GM23338 (cell line): ENCODE measurements at regions not wholly inside any gene's neighbourhood (a gene's known extent, or its start where the extent isn't known, plus 50 kb on each side); places are given as distances from the start of the nearest gene placed in this dataset.
A peak's percentile ranks its signal among the peaks of the same experiment; 100 is the strongest.

Experiments used
- ATAC-seq: fragments of 200-7000 bp; cut with Tn5 transposase; 3 replicates; pipeline ENCODE4 v1.9.1; 2020
- DNase-seq: peaks from one replicate; pipeline ENCODE4 v3.0.0-alpha.2; 2015; ENCODE audit warnings: low spot score
- H2AFZ ChIP-seq: fragments of 200-600 bp; sonication (generic); 2 replicates; pipeline ENCODE4 v1.8.0; 2016; ENCODE audit warnings: antibody characterized with exemption, mild to moderate bottlenecking, moderate library complexity
- H3F3A ChIP-seq: fragments of 200-600 bp; sonication (generic); replicated peaks from 2 replicates; pipeline ENCODE4 v1.8.0; 2017; ENCODE audit warnings: antibody characterized with exemption, mixed run types, low read depth
- H3K27ac ChIP-seq: fragments of 200-600 bp; sonication (generic); 2 replicates; pipeline ENCODE4 v1.6.1; 2016; ENCODE audit warnings: low read depth
- H3K27me3 ChIP-seq: fragments of 200-600 bp; sonication (generic); 2 replicates; pipeline ENCODE4 v1.8.0; 2016; ENCODE audit warnings: mild to moderate bottlenecking, mixed run types, moderate library complexity; ENCODE audit not compliant: insufficient read depth
- H3K36me3 ChIP-seq: fragments of 200-600 bp; sonication (generic); 2 replicates; pipeline ENCODE4 v1.8.0; 2016; ENCODE audit warnings: mild to moderate bottlenecking; ENCODE audit not compliant: insufficient read depth
- H3K4me1 ChIP-seq: fragments of 200-600 bp; sonication (generic); 2 replicates; pipeline ENCODE4 v1.8.0; 2016; ENCODE audit warnings: mild to moderate bottlenecking, moderate library complexity; ENCODE audit not compliant: insufficient read depth
- H3K4me2 ChIP-seq: fragments of 200-600 bp; sonication (generic); 2 replicates; pipeline ENCODE4 v1.7.1; 2017; ENCODE audit warnings: mixed run types
- H3K4me3 ChIP-seq: fragments of 200-600 bp; sonication (generic); 2 replicates; pipeline ENCODE4 v1.6.1; 2016; ENCODE audit warnings: mixed run types
- H3K79me2 ChIP-seq: fragments of 200-600 bp; sonication (generic); replicated peaks from 2 replicates; pipeline ENCODE4 v1.8.0; 2017; ENCODE audit warnings: mild to moderate bottlenecking; ENCODE audit not compliant: insufficient read depth
- H3K9me2 ChIP-seq: fragments of 200-600 bp; sonication (generic); 2 replicates; pipeline ENCODE4 v1.8.0; 2017; ENCODE audit not compliant: insufficient read depth
- H4K20me1 ChIP-seq: fragments of 200-600 bp; sonication (generic); replicated peaks from 2 replicates; pipeline ENCODE4 v1.8.0; 2017; ENCODE audit warnings: mild to moderate bottlenecking; ENCODE audit not compliant: insufficient read depth
- H3K27ac Mint-ChIP-seq: 2 replicates; pipeline ENCODE4 v1.8.0; 2020; ENCODE audit warnings: inconsistent platforms, mild to moderate bottlenecking, moderate library complexity, mixed read lengths
- H3K27me3 Mint-ChIP-seq: 3 replicates; pipeline ENCODE4 v1.8.0; 2022; ENCODE audit warnings: low read depth, mild to moderate bottlenecking, moderate library complexity, mixed read lengths, inconsistent platforms; ENCODE audit not compliant: insufficient read depth, poor library complexity
- H3K36me3 Mint-ChIP-seq: 3 replicates; pipeline ENCODE4 v1.8.0; 2021; ENCODE audit warnings: low read depth, mild to moderate bottlenecking, inconsistent platforms, moderate library complexity, mixed read lengths
- H3K4me1 Mint-ChIP-seq: 3 replicates; pipeline ENCODE4 v1.8.0; 2020; ENCODE audit warnings: mild to moderate bottlenecking, inconsistent platforms, mixed read lengths
- H3K4me3 Mint-ChIP-seq: 3 replicates; pipeline ENCODE4 v1.8.0; 2021; ENCODE audit warnings: moderate library complexity, mild to moderate bottlenecking, inconsistent platforms, mixed read lengths
- H3K9me3 Mint-ChIP-seq: 3 replicates; pipeline ENCODE4 v1.8.0; 2020; ENCODE audit warnings: moderate library complexity, mild to moderate bottlenecking, inconsistent platforms, mixed read lengths
- CTCF ChIP-seq, 2 experiments: fragments of 200-600 bp in 1 of 2; sonication (generic) in 1 of 2; conservative IDR thresholded peaks; 2 replicates each; pipeline versions ENCODE4 v1.5.1 to v1.6.1; 2016 to 2017; ENCODE audit warnings: antibody characterized with exemption in 2 of 2, low read depth in 2 of 2, mild to moderate bottlenecking in 2 of 2, moderate library complexity in 1 of 2
- EZH2 ChIP-seq: fragments of 200-600 bp; sonication (generic); IDR thresholded peaks from one replicate; pipeline ENCODE4 v1.8.0; 2017; ENCODE audit warnings: antibody characterized with exemption, mild to moderate bottlenecking, low read depth; ENCODE audit not compliant: unreplicated experiment
- NANOG ChIP-seq: IDR thresholded peaks from 2 replicates; pipeline ENCODE4 v1.6.1; 2016; ENCODE audit warnings: antibody characterized with exemption, borderline replicate concordance
- REST ChIP-seq: IDR thresholded peaks from one replicate; pipeline ENCODE4 v1.6.1; 2018; ENCODE audit warnings: antibody characterized with exemption; ENCODE audit not compliant: unreplicated experiment
- ZNF331 ChIP-seq: fragments of 250-450 bp; sonication (Bioruptor Pico); IDR thresholded peaks from 2 replicates; pipeline ENCODE4 v1.5.0; 2020; ENCODE audit warnings: low read depth, mild to moderate bottlenecking, moderate library complexity
- TF ChIP-seq, protein P1 (sequence below): fragments of 250-450 bp; sonication (Bioruptor Pico); IDR thresholded peaks from 2 replicates; pipeline ENCODE4 v1.5.0; 2020; ENCODE audit warnings: mild to moderate bottlenecking, moderate library complexity

DNA sequence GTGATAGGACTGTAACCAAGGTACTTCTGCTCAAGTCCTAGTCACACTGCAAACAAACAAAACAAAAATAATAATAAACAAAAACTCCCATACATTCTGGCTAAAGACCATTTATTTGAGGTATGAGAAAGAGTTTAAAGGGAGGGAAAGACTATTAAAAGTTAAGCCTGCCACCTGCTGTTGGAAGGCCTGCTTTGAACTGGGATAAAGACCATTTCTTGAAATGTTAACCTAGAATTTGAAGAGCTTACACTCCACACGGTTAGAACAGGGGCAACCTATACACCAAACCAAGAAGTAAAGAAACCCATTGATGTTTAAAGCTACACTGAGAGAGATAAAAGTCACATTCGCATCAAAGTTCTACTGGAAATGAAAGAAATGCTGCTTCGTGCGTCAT lies 548.7 kb upstream of the DIPK2B start:
- peaks cover 6% of the 10 kb centered on the region for H3K27me3 Mint-ChIP-seq
- peaks cover 5% of the 10 kb centered on the region; the same call in 1 of the 2 replicates for H3K36me3 ChIP-seq
- H3K27me3 ChIP-seq: no peaks in the 10 kb centered on the region
- H3K4me1 ChIP-seq: peaks cover 9% of the 10 kb centered on the region; the same call in 1 of the 2 replicates
- no peak overlapping the region for H3K4me2 ChIP-seq
- H3K79me2 ChIP-seq: peaks cover 62% of the 10 kb centered on the region
- ATAC-seq (no peak), DNase-seq (peak; percentile 11)
- H3K4me1 Mint-ChIP-seq: peaks cover 4% of the 10 kb centered on the region; the same call in 2 of the 3 replicates
- no peaks in the 10 kb centered on the region for H3K9me2 ChIP-seq
- H3K27ac Mint-ChIP-seq: no peak overlapping the region
- no peak overlapping the region for H3K4me3 Mint-ChIP-seq
- TF ChIP-seq CTCF (conservative IDR thresholded peaks at IDR 0.05; ENCODE audit: low read depth in 2 of 2) (peak; percentile 11 to 20; a peak in 2 of 4 replicates), EZH2 (no peak)
- H3F3A ChIP-seq: no peaks in the 10 kb centered on the region
- peaks cover 23% of the 10 kb centered on the region for H4K20me1 ChIP-seq
- H3K27ac ChIP-seq: no peak overlapping the region
- peaks cover 57% of the 10 kb centered on the region for H3K36me3 Mint-ChIP-seq
- H3K4me3 ChIP-seq: no peak overlapping the region
- no peak overlapping the region for H2AFZ ChIP-seq
- no peaks in the 10 kb centered on the region; the same call in 2 of the 3 replicates for H3K9me3 Mint-ChIP-seq

DNA sequence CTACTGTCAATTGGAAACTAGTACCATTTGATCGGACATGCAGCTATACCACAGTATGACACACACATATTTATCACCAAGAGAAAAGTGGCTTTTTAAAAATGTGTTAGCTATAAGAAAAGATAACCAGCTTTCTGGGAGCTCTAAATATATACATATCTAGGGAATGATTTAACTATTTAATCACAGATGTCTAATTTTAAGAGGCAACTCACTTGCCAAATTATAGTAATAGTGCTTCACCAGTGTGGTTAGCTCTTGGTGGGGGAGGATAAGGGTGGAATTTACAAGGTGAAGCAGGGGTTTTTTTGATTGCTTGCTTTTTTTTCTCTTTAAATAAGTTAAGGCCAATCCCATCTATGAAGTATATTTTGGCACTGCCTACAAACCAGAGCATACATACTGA lies 547.7 kb upstream of the DIPK2B start:
- Histone ChIP-seq H3K79me2 (peaks cover 52% of the 10 kb centered on the region), H3K4me3 (no peak overlapping the region), H3K9me2 (no peaks in the 10 kb centered on the region), H3K4me2 (no peak overlapping the region), H3K27ac (peak overlapping the region; percentile 19; the same call in 1 of the 2 replicates), H3F3A (no peaks in the 10 kb centered on the region), H4K20me1 (peaks cover 23% of the 10 kb centered on the region), H3K27me3 (no peaks in the 10 kb centered on the region), H3K4me1 (peaks cover 9% of the 10 kb centered on the region; the same call in 1 of the 2 replicates), H2AFZ (no peak overlapping the region), H3K36me3 (peaks cover 5% of the 10 kb centered on the region; the same call in 1 of the 2 replicates)
- DNase-seq (no peak), ATAC-seq (no peak)
- peaks cover 66% of the 10 kb centered on the region for H3K36me3 Mint-ChIP-seq
- peaks cover 6% of the 10 kb centered on the region for H3K27me3 Mint-ChIP-seq
- TF ChIP-seq REST (no peak), ZNF331 (CRISPR knock-in tag) (no peak), NANOG (no peak)
- TF ChIP-seq, protein P1, sequence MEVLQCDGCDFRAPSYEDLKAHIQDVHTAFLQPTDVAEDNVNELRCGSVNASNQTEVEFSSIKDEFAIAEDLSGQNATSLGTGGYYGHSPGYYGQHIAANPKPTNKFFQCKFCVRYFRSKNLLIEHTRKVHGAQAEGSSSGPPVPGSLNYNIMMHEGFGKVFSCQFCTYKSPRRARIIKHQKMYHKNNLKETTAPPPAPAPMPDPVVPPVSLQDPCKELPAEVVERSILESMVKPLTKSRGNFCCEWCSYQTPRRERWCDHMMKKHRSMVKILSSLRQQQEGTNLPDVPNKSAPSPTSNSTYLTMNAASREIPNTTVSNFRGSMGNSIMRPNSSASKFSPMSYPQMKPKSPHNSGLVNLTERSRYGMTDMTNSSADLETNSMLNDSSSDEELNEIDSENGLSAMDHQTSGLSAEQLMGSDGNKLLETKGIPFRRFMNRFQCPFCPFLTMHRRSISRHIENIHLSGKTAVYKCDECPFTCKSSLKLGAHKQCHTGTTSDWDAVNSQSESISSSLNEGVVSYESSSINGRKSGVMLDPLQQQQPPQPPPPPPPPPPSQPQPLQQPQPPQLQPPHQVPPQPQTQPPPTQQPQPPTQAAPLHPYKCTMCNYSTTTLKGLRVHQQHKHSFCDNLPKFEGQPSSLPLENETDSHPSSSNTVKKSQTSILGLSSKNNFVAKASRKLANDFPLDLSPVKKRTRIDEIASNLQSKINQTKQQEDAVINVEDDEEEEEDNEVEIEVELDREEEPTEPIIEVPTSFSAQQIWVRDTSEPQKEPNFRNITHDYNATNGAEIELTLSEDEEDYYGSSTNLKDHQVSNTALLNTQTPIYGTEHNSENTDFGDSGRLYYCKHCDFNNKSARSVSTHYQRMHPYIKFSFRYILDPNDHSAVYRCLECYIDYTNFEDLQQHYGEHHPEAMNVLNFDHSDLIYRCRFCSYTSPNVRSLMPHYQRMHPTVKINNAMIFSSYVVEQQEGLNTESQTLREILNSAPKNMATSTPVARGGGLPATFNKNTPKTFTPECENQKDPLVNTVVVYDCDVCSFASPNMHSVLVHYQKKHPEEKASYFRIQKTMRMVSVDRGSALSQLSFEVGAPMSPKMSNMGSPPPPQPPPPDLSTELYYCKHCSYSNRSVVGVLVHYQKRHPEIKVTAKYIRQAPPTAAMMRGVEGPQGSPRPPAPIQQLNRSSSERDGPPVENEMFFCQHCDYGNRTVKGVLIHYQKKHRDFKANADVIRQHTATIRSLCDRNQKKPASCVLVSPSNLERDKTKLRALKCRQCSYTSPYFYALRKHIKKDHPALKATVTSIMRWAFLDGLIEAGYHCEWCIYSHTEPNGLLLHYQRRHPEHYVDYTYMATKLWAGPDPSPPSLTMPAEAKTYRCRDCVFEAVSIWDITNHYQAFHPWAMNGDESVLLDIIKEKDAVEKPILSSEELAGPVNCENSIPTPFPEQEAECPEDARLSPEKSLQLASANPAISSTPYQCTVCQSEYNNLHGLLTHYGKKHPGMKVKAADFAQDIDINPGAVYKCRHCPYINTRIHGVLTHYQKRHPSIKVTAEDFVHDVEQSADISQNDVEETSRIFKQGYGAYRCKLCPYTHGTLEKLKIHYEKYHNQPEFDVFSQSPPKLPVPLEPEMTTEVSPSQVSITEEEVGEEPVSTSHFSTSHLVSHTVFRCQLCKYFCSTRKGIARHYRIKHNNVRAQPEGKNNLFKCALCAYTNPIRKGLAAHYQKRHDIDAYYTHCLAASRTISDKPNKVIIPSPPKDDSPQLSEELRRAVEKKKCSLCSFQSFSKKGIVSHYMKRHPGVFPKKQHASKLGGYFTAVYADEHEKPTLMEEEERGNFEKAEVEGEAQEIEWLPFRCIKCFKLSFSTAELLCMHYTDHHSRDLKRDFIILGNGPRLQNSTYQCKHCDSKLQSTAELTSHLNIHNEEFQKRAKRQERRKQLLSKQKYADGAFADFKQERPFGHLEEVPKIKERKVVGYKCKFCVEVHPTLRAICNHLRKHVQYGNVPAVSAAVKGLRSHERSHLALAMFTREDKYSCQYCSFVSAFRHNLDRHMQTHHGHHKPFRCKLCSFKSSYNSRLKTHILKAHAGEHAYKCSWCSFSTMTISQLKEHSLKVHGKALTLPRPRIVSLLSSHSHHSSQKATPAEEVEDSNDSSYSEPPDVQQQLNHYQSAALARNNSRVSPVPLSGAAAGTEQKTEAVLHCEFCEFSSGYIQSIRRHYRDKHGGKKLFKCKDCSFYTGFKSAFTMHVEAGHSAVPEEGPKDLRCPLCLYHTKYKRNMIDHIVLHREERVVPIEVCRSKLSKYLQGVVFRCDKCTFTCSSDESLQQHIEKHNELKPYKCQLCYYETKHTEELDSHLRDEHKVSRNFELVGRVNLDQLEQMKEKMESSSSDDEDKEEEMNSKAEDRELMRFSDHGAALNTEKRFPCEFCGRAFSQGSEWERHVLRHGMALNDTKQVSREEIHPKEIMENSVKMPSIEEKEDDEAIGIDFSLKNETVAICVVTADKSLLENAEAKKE: no peak
- no peak overlapping the region for H3K27ac Mint-ChIP-seq
- H3K4me3 Mint-ChIP-seq: no peak overlapping the region
- peaks cover 4% of the 10 kb centered on the region; the same call in 2 of the 3 replicates for H3K4me1 Mint-ChIP-seq
- no peaks in the 10 kb centered on the region; the same call in 2 of the 3 replicates for H3K9me3 Mint-ChIP-seq
